Choroid plexus epithelial cell (primary cell): ENCODE measurements at regions not wholly inside any gene's neighbourhood (a gene's known extent, or its start where the extent isn't known, plus 50 kb on each side); places are given as distances from the start of the nearest gene placed in this dataset.

Experiments used
- DNase-seq: peaks from one replicate; pipeline ENCODE4 v3.0.0-alpha.2; 2010; ENCODE audit warnings: low read depth
- H3K4me3 ChIP-seq: 2 replicates; pipeline ENCODE4 v1.5.1; 2011; ENCODE audit warnings: low read depth, mild to moderate bottlenecking, control low read depth, low read length, moderate library complexity
- TF ChIP-seq, protein P1 (sequence below): conservative IDR thresholded peaks from 2 replicates; pipeline ENCODE4 v1.5.1; 2011; ENCODE audit warnings: low read depth, mild to moderate bottlenecking, control low read depth, inconsistent platforms, low read length, moderate library complexity

DNA sequence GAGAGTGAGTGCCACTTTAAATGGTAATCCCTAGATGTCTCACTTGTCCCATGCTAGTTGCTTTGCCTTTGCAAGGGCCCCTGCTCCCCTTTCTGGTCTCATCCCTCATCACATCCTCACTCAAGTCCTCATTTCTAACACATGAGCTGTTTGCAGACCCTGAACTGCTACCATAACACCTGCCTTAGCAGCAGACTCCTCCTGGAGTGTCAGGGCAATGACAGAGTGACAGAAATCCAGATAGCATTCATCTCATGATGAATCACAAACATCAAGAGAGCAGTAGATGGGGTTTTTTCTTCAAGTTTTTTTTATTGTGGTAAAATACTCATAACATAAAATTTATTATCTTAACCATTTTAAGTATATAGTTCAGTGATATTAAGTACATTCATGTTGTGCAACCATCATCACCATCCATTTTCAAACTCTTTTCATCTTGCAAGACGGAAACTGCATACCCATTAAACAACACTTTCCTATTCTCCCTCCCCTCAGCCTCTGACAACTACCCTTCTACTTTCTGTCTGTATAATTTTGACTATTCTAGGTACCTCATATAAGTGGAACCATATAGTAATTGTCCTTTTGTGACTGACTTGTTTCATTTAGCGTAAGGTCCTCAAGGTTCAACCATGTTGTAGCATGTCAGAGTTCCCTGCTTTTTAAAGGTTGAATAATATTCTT lies 133.2 kb upstream of the RPS6KA3 start:
- DNase-seq = no peak
- TF ChIP-seq, protein P1, sequence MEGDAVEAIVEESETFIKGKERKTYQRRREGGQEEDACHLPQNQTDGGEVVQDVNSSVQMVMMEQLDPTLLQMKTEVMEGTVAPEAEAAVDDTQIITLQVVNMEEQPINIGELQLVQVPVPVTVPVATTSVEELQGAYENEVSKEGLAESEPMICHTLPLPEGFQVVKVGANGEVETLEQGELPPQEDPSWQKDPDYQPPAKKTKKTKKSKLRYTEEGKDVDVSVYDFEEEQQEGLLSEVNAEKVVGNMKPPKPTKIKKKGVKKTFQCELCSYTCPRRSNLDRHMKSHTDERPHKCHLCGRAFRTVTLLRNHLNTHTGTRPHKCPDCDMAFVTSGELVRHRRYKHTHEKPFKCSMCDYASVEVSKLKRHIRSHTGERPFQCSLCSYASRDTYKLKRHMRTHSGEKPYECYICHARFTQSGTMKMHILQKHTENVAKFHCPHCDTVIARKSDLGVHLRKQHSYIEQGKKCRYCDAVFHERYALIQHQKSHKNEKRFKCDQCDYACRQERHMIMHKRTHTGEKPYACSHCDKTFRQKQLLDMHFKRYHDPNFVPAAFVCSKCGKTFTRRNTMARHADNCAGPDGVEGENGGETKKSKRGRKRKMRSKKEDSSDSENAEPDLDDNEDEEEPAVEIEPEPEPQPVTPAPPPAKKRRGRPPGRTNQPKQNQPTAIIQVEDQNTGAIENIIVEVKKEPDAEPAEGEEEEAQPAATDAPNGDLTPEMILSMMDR = no peak
- no peak overlapping the region for H3K4me3 ChIP-seq

DNA sequence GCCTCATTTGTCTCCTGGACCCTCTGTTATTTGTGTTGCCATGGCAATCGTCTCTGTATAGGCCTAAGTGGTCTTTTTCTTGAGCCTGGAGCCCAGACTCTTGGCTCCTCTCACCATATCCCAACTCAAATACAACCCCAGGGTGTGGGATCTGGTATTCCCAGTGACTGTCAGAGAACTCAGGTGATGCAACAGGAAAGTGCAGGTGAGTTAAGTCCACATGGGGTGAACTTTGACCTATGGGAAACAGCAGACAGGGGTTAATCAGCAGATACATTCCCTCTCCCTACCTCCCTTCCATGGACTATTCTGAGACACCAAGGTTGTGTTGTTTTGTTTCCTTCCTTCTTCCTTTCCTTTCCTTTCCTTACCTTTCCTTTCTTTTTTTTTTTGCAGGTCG lies 130.9 kb upstream of the RPS6KA3 start:
- TF ChIP-seq, protein P1 = no peak
- DNase-seq = no peak
- no peak overlapping the region for H3K4me3 ChIP-seq

DNA sequence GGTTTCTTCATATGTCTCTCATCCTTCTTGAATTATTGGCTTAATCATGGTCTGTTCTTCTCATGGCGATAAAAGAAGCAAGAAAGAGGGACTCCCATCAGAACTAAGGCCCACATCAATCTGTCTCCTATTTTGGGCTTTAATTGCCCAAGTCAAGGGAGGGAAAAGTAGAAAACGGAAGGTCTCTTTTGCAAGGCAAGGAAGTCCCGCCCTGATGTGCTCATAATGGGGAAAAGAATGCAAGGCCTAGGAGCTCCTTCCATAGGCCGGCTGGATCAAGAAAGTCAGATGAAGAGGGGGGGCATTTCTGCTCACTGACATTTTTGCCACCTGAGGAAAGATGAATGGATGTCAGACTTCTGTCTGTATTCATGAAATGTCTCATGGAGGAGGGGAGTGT lies 127.7 kb upstream of the RPS6KA3 start:
- TF ChIP-seq, protein P1 = no peak
- no peak overlapping the region for H3K4me3 ChIP-seq
- no peak for DNase-seq

GRCh38 chrX:20393944-20394343 lies 127.2 kb upstream of the RPS6KA3 start:
- peak; percentile 13 for DNase-seq
- TF ChIP-seq, protein P1 = no peak
- H3K4me3 ChIP-seq = no peak overlapping the region

DNA sequence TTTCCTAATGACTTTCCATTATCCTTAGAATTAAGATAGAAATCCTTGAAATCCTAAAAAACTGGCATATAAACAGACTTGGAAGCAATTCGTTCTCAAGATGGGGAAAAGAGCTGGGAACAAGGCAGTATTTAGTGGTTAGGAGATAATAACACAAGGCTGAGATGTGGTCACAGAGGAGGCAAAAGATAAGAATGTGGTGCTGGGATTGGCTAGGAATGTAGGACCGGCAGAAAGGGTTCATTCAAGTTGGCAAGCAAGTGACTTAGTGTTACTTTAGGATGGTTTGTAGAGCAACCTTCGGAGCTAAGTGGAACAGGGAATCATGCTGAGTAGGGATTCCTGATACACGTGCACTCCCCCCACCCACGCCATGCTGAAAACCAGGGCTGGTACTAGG lies 121.9 kb upstream of the RPS6KA3 start:
- peak; percentile 6 for DNase-seq
- TF ChIP-seq, protein P1 = no peak

DNA sequence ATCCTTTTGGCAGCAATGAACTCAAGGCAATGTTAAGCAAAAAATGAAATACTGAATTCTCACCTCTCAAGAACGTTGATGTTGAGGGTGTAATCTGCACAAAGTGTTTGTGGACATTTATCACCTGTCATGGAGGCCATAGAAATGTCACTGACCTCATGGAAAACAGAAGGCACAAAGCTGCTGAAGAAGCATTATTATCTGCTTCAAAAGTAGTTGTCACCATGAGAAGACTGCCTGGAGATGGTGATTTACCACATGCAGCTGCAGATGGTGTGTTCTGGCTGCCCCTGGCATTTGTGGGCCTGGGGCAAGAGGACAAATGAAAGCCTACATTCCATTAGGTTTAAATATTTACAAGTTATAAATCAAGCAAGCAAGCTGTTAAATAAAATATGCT lies 116.8 kb upstream of the RPS6KA3 start:
- DNase-seq = no peak

More for the DNA sequence above, 121.9 kb upstream of the RPS6KA3 start:
- H3K4me3 ChIP-seq = no peak overlapping the region

More for the DNA sequence above, 116.8 kb upstream of the RPS6KA3 start:
- TF ChIP-seq, protein P1 = no peak
- H3K4me3 ChIP-seq = no peak overlapping the region
